H9 (cell line): ENCODE measurements at regions not wholly inside any gene's neighbourhood (a gene's known extent, or its start where the extent isn't known, plus 50 kb on each side); places are given as distances from the start of the nearest gene placed in this dataset.

Experiments used
- DNase-seq: peaks from one replicate; pipeline ENCODE4 v3.0.0-alpha.2; 2017
- H2AFZ ChIP-seq: one replicate; pipeline ENCODE4 v1.6.1; 2013; ENCODE audit warnings: mild to moderate bottlenecking, low read length, control low read depth, moderate library complexity
- H2AK5ac ChIP-seq: 2 replicates; pipeline ENCODE4 v1.6.1; 2013; ENCODE audit warnings: low read length, control low read depth, mixed read lengths; ENCODE audit not compliant: insufficient read length
- H2BK120ac ChIP-seq: one replicate; pipeline ENCODE4 v1.6.1; 2013; ENCODE audit warnings: low read depth, mild to moderate bottlenecking, low read length, control low read depth, inconsistent platforms; ENCODE audit not compliant: poor library complexity, severe bottlenecking
- H2BK12ac ChIP-seq: 2 replicates; pipeline ENCODE4 v1.6.1; 2013; ENCODE audit warnings: low read length, control low read depth, mixed read lengths, low read depth; ENCODE audit not compliant: insufficient read length
- H2BK15ac ChIP-seq: 2 replicates; pipeline ENCODE4 v1.6.1; 2013; ENCODE audit warnings: low read depth, low read length, control low read depth
- H2BK20ac ChIP-seq: one replicate; pipeline ENCODE4 v1.6.1; 2013; ENCODE audit warnings: low read depth, mild to moderate bottlenecking, low read length, control low read depth, inconsistent platforms; ENCODE audit not compliant: poor library complexity, severe bottlenecking
- H2BK5ac ChIP-seq: 2 replicates; pipeline ENCODE4 v1.6.1; 2013; ENCODE audit warnings: low read length, control low read depth, mixed read lengths; ENCODE audit not compliant: insufficient read length
- H3K14ac ChIP-seq: 2 replicates; pipeline ENCODE4 v1.6.1; 2013; ENCODE audit warnings: low read length, control low read depth; ENCODE audit not compliant: insufficient read depth
- H3K18ac ChIP-seq: 2 replicates; pipeline ENCODE4 v1.6.1; 2013; ENCODE audit warnings: low read depth, mild to moderate bottlenecking, mixed read lengths, low read length, control low read depth; ENCODE audit not compliant: insufficient read length
- H3K23ac ChIP-seq: 2 replicates; pipeline ENCODE4 v1.6.1; 2013; ENCODE audit warnings: low read length, control low read depth, mixed read lengths, low read depth; ENCODE audit not compliant: insufficient read length
- H3K23me2 ChIP-seq: 2 replicates; pipeline ENCODE4 v1.6.1; 2013; ENCODE audit warnings: low read depth, mild to moderate bottlenecking, mixed read lengths, low read length, control low read depth; ENCODE audit not compliant: insufficient read length, poor library complexity, severe bottlenecking
- H3K27ac ChIP-seq: 2 replicates; pipeline ENCODE4 v1.5.1; 2013; ENCODE audit warnings: low read length, control low read depth, mixed read lengths, low read depth; ENCODE audit not compliant: insufficient read length
- H3K27me3 ChIP-seq: 2 replicates; pipeline ENCODE4 v1.6.1; 2013; ENCODE audit warnings: low read length, control low read depth, inconsistent platforms; ENCODE audit not compliant: insufficient read depth
- H3K4ac ChIP-seq: 2 replicates; pipeline ENCODE4 v1.6.1; 2013; ENCODE audit warnings: low read depth, mild to moderate bottlenecking, control low read depth, inconsistent platforms, low read length, moderate library complexity
- H3K4me1 ChIP-seq: 2 replicates; pipeline ENCODE4 v1.6.1; 2013; ENCODE audit warnings: low read length, control low read depth, inconsistent platforms; ENCODE audit not compliant: insufficient read depth
- H3K4me2 ChIP-seq: 2 replicates; pipeline ENCODE4 v1.6.1; 2013; ENCODE audit warnings: low read length, control low read depth, mixed read lengths; ENCODE audit not compliant: insufficient read length, insufficient read depth
- H3K56ac ChIP-seq: 2 replicates; pipeline ENCODE4 v1.6.1; 2013; ENCODE audit warnings: low read depth, mild to moderate bottlenecking, mixed read lengths, low read length, control low read depth; ENCODE audit not compliant: insufficient read length
- H3K79me1 ChIP-seq: 2 replicates; pipeline ENCODE4 v1.6.1; 2013; ENCODE audit warnings: low read depth, mild to moderate bottlenecking, moderate library complexity, low read length, control low read depth, inconsistent platforms; ENCODE audit not compliant: insufficient read depth, poor library complexity, severe bottlenecking
- H3K79me2 ChIP-seq: 2 replicates; pipeline ENCODE4 v1.6.1; 2013; ENCODE audit warnings: low read length, control low read depth, inconsistent platforms; ENCODE audit not compliant: insufficient read depth
- H3K9ac ChIP-seq: 2 replicates; pipeline ENCODE4 v1.6.1; 2013; ENCODE audit warnings: low read length, control low read depth, mixed read lengths; ENCODE audit not compliant: insufficient read length; ENCODE audit errors: extremely low read depth
- H3K9me3 ChIP-seq: one replicate; pipeline ENCODE4 v1.6.1; 2013; ENCODE audit warnings: low read depth, low read length, inconsistent platforms; ENCODE audit not compliant: control insufficient read depth
- H3T11ph ChIP-seq: one replicate; pipeline ENCODE4 v1.6.1; 2013; ENCODE audit warnings: mild to moderate bottlenecking, low read length, control low read depth, inconsistent platforms
- H4K20me1 ChIP-seq: one replicate; pipeline ENCODE4 v1.6.1; 2013; ENCODE audit not compliant: control insufficient read depth, insufficient read length, insufficient read depth
- H4K5ac ChIP-seq: 2 replicates; pipeline ENCODE4 v1.6.1; 2013; ENCODE audit warnings: low read depth, mild to moderate bottlenecking, mixed read lengths, low read length, control low read depth; ENCODE audit not compliant: insufficient read length
- H4K8ac ChIP-seq: replicated peaks from 2 replicates; pipeline ENCODE4 v1.6.1; 2013; ENCODE audit warnings: low read length, control low read depth, mixed read lengths, low read depth; ENCODE audit not compliant: insufficient read length
- H4K91ac ChIP-seq: 2 replicates; pipeline ENCODE4 v1.6.1; 2013; ENCODE audit warnings: low read depth, mild to moderate bottlenecking, moderate library complexity, mixed read lengths, low read length, control low read depth; ENCODE audit not compliant: insufficient read length
- H3K27ac Mint-ChIP-seq, 3 experiments: 2 replicates in 2 of 3; 3 replicates in 1 of 3; pipeline ENCODE4 v1.8.0; 2020 to 2021; ENCODE audit warnings: mixed read lengths in 3 of 3, mild to moderate bottlenecking in 1 of 3, moderate library complexity in 1 of 3
- H3K27me3 Mint-ChIP-seq: 2 replicates; pipeline ENCODE4 v1.8.0; 2021; ENCODE audit warnings: low read depth, mild to moderate bottlenecking, moderate library complexity, mixed read lengths
- H3K36me3 Mint-ChIP-seq, 3 experiments: 2 replicates in 2 of 3; 3 replicates in 1 of 3; pipeline ENCODE4 v1.8.0; 2020 to 2021; ENCODE audit warnings: low read depth in 3 of 3, mixed read lengths in 3 of 3; ENCODE audit not compliant: insufficient read depth in 1 of 3
- H3K4me1 Mint-ChIP-seq, 2 experiments: 2 replicates each; pipeline ENCODE4 v1.8.0; 2020; ENCODE audit warnings: mixed read lengths in 2 of 2
- H3K4me3 Mint-ChIP-seq, 2 experiments: 2 replicates in 1 of 2; 3 replicates in 1 of 2; pipeline ENCODE4 v1.8.0; 2020 to 2021; ENCODE audit warnings: mild to moderate bottlenecking in 2 of 2, mixed read lengths in 2 of 2, moderate library complexity in 1 of 2
- H3K9me3 Mint-ChIP-seq, 2 experiments: 2 replicates in 1 of 2; 3 replicates in 1 of 2; pipeline ENCODE4 v1.8.0; 2020; ENCODE audit warnings: mild to moderate bottlenecking in 2 of 2, mixed read lengths in 2 of 2, moderate library complexity in 1 of 2
- WGBS: extraction: QIAGEN DNeasy Blood & Tissue Kit; methylation state at CpG from one replicate; pipeline ENCODE4 v1.1.7; 2013; ENCODE audit warnings: missing lambda C conversion rate, low lambda C conversion rate, mixed read lengths; ENCODE audit not compliant: insufficient read length; ENCODE audit errors: extremely low coverage; 5-methylcytosine and 5-hydroxymethylcytosine counted together
- TF ChIP-seq, protein P1 (sequence below): fragments of 200-600 bp; sonication (generic); conservative IDR thresholded peaks from 3 replicates; pipeline ENCODE4 v1.8.0; 2021; ENCODE audit warnings: antibody characterized with exemption, mild to moderate bottlenecking

DNA sequence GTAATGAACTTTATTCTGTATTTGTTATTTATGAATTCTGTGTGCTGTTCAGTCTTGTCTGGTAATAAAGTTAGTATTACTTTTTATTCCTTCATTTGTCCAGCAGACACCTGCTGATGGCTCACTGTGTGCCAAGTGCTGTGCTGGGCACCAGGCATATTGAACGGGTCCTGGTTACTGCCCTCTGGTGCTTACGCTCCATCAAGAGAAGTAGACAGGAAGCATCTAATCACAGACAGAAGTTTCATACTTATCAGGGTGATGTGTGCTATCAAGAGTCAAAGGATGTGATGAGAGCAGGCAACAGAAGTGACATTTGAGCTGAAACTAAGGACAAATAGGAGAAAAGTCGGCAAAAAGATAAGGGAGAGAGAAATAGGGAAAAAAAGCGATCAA lies 153.1 kb downstream of the FGF1 start:
- Histone ChIP-seq H2BK20ac (no peak overlapping the region), H2BK15ac (no peak overlapping the region), H3K9me3 (no peaks in the 10 kb centered on the region), H3K23me2 (no peaks in the 10 kb centered on the region), H2AK5ac (no peak overlapping the region), H3K9ac (no peak overlapping the region), H3K79me1 (no peaks in the 10 kb centered on the region), H2BK12ac (no peak overlapping the region), H3K27me3 (no peaks in the 10 kb centered on the region), H2BK5ac (no peak overlapping the region), H3K18ac (no peak overlapping the region), H3K4me1 (no peaks in the 10 kb centered on the region), H3K14ac (no peak overlapping the region), H3K4ac (no peak overlapping the region), H3K79me2 (no peaks in the 10 kb centered on the region), H2AFZ (no peak overlapping the region), H4K20me1 (no peaks in the 10 kb centered on the region), H3K23ac (no peak overlapping the region), H3K56ac (no peak overlapping the region), H3K27ac (no peak overlapping the region), H4K8ac (no peak overlapping the region), H3K4me2 (no peak overlapping the region), H2BK120ac (no peak overlapping the region), H4K91ac (no peak overlapping the region), H4K5ac (no peak overlapping the region), H3T11ph (no peak overlapping the region)
- Mint-ChIP-seq H3K4me3 (no peak overlapping the region), H3K36me3 (peaks cover 6 to 12% (median 10%) of the 10 kb centered on the region in 3 experiments), H3K9me3 (peaks cover 15 to 19% of the 10 kb centered on the region in 2 experiments; a peak in 4 of 5 replicates), H3K27ac (no peak overlapping the region), H3K27me3 (no peaks in the 10 kb centered on the region), H3K4me1 (no peaks in the 10 kb centered on the region)
- WGBS: no CpG with 5 or more reads among the region's 4 CpGs
- DNase-seq: no peak
- TF ChIP-seq, protein P1, sequence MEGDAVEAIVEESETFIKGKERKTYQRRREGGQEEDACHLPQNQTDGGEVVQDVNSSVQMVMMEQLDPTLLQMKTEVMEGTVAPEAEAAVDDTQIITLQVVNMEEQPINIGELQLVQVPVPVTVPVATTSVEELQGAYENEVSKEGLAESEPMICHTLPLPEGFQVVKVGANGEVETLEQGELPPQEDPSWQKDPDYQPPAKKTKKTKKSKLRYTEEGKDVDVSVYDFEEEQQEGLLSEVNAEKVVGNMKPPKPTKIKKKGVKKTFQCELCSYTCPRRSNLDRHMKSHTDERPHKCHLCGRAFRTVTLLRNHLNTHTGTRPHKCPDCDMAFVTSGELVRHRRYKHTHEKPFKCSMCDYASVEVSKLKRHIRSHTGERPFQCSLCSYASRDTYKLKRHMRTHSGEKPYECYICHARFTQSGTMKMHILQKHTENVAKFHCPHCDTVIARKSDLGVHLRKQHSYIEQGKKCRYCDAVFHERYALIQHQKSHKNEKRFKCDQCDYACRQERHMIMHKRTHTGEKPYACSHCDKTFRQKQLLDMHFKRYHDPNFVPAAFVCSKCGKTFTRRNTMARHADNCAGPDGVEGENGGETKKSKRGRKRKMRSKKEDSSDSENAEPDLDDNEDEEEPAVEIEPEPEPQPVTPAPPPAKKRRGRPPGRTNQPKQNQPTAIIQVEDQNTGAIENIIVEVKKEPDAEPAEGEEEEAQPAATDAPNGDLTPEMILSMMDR: no peak
